Endodermal cell (in vitro differentiated cells): ENCODE measurements at regions not wholly inside any gene's neighbourhood (a gene's known extent, or its start where the extent isn't known, plus 50 kb on each side); places are given as distances from the start of the nearest gene placed in this dataset.

Source experiments
- DNase-seq: peaks from one replicate; pipeline ENCODE4 v3.0.0-alpha.2; 2017
- H3K27ac ChIP-seq: 2 replicates; pipeline ENCODE4 v1.5.1; 2013; ENCODE audit warnings: mild to moderate bottlenecking, low read depth, low read length, moderate library complexity
- H3K27me3 ChIP-seq: 2 replicates; pipeline ENCODE4 v1.6.1; 2013; ENCODE audit warnings: mild to moderate bottlenecking, low read length, moderate library complexity; ENCODE audit not compliant: insufficient read depth, control insufficient read depth, poor library complexity, severe bottlenecking
- H3K36me3 ChIP-seq: 2 replicates; pipeline ENCODE4 v1.7.0; 2013; ENCODE audit warnings: mild to moderate bottlenecking, low read length, moderate library complexity; ENCODE audit not compliant: control insufficient read depth, insufficient read depth
- H3K4me1 ChIP-seq: one replicate; pipeline ENCODE4 v1.7.0; 2013; ENCODE audit warnings: low read length; ENCODE audit not compliant: control insufficient read depth, insufficient read depth
- H3K4me3 ChIP-seq: 2 replicates; pipeline ENCODE4 v1.5.1; 2013; ENCODE audit warnings: mild to moderate bottlenecking, low read length, moderate library complexity
- H3K9ac ChIP-seq: 2 replicates; pipeline ENCODE4 v1.6.1; 2013; ENCODE audit warnings: mild to moderate bottlenecking, low read length, moderate library complexity; ENCODE audit not compliant: poor library complexity, severe bottlenecking; ENCODE audit errors: extremely low read depth
- H3K9me3 ChIP-seq: 2 replicates; pipeline ENCODE4 v1.6.1; 2013; ENCODE audit warnings: mild to moderate bottlenecking, low read length, moderate library complexity; ENCODE audit not compliant: control insufficient read depth
- H3K27ac Mint-ChIP-seq: 2 replicates; pipeline ENCODE4 v1.8.0; 2020; ENCODE audit warnings: mixed read lengths
- H3K27me3 Mint-ChIP-seq: 2 replicates; pipeline ENCODE4 v1.8.0; 2021; ENCODE audit warnings: mild to moderate bottlenecking, mixed read lengths; ENCODE audit not compliant: insufficient read depth
- H3K36me3 Mint-ChIP-seq: 2 replicates; pipeline ENCODE4 v1.8.0; 2020; ENCODE audit warnings: low read depth, mixed read lengths
- H3K4me1 Mint-ChIP-seq: 2 replicates; pipeline ENCODE4 v1.8.0; 2020; ENCODE audit warnings: mixed read lengths
- H3K4me3 Mint-ChIP-seq: 2 replicates; pipeline ENCODE4 v1.8.0; 2020; ENCODE audit warnings: mild to moderate bottlenecking, moderate library complexity, mixed read lengths
- H3K9me3 Mint-ChIP-seq: 2 replicates; pipeline ENCODE4 v1.8.0; 2020; ENCODE audit warnings: mild to moderate bottlenecking, mixed read lengths
- WGBS, 2 experiments: methylation state at CpG; one replicate each; pipeline versions ENCODE4 v1.1.5 to v1.1.7; 2013; ENCODE audit warnings: missing lambda C conversion rate in 2 of 2, mixed read lengths in 1 of 2; ENCODE audit not compliant: insufficient coverage in 1 of 2, insufficient read length in 1 of 2; 5-methylcytosine and 5-hydroxymethylcytosine counted together
- TF ChIP-seq, protein P1 (sequence below): fragments of 200-600 bp; sonication (generic); conservative IDR thresholded peaks from 2 replicates; pipeline ENCODE4 v1.5.0; 2021; ENCODE audit warnings: antibody characterized with exemption, mild to moderate bottlenecking

- TF ChIP-seq, protein P1, sequence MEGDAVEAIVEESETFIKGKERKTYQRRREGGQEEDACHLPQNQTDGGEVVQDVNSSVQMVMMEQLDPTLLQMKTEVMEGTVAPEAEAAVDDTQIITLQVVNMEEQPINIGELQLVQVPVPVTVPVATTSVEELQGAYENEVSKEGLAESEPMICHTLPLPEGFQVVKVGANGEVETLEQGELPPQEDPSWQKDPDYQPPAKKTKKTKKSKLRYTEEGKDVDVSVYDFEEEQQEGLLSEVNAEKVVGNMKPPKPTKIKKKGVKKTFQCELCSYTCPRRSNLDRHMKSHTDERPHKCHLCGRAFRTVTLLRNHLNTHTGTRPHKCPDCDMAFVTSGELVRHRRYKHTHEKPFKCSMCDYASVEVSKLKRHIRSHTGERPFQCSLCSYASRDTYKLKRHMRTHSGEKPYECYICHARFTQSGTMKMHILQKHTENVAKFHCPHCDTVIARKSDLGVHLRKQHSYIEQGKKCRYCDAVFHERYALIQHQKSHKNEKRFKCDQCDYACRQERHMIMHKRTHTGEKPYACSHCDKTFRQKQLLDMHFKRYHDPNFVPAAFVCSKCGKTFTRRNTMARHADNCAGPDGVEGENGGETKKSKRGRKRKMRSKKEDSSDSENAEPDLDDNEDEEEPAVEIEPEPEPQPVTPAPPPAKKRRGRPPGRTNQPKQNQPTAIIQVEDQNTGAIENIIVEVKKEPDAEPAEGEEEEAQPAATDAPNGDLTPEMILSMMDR = no peak
- no peak for DNase-seq
- WGBS, 2 experiments = 44 to 67% methylated on average over 2 to 3 of the region's 3 CpGs
- H3K36me3 Mint-ChIP-seq = peaks cover 3% of the 10 kb centered on the region
- H3K4me1 Mint-ChIP-seq = peaks cover 14% of the 10 kb centered on the region
- Histone ChIP-seq H3K27me3 (no peaks in the 10 kb centered on the region), H3K4me1 (no peaks in the 10 kb centered on the region), H3K9me3 (no peaks in the 10 kb centered on the region), H3K4me3 (no peak overlapping the region), H3K36me3 (no peaks in the 10 kb centered on the region), H3K9ac (no peak overlapping the region), H3K27ac (no peak overlapping the region)
- H3K9me3 Mint-ChIP-seq = peaks cover 8% of the 10 kb centered on the region
- H3K27me3 Mint-ChIP-seq = no peaks in the 10 kb centered on the region
- H3K4me3 Mint-ChIP-seq = no peak overlapping the region
- H3K27ac Mint-ChIP-seq = peak overlapping the region; percentile 80
Measured at GRCh38 chr4:137451172-137451825, 81.0 kb downstream of the PCDH18 start.

DNA sequence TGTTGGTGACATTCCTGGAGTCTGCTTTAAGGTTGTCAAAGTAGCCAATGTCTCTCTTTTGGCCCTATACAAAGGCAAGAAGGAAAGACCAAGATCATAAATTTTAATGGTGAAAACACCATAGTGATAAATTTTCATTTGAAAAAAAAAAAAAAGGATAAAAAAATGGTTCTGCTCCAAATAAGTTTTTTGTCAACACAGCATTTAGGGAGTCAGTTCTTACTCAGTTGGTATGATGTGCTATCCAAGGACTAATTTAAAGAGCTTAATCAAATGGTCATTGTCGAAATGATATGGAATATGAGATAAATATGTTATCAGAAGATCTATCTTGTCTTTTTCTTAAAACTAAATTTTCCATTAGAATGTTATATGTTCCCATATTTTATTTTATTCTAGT, 83.9 kb downstream of the PCDH18 start:
- Histone ChIP-seq H3K36me3 (no peaks in the 10 kb centered on the region), H3K9me3 (no peaks in the 10 kb centered on the region), H3K4me3 (no peak overlapping the region), H3K4me1 (peaks cover 4% of the 10 kb centered on the region), H3K27me3 (no peaks in the 10 kb centered on the region), H3K27ac (no peak overlapping the region), H3K9ac (no peak overlapping the region)
- no peaks in the 10 kb centered on the region for H3K27me3 Mint-ChIP-seq
- peaks cover 12% of the 10 kb centered on the region for H3K4me1 Mint-ChIP-seq
- H3K27ac Mint-ChIP-seq = no peak overlapping the region
- peaks cover 6% of the 10 kb centered on the region for H3K9me3 Mint-ChIP-seq
- no peak overlapping the region for H3K4me3 Mint-ChIP-seq
- peaks cover 3% of the 10 kb centered on the region for H3K36me3 Mint-ChIP-seq
- WGBS, 2 experiments = 100% methylated on average over 1 of the region's 1 CpG; no CpG with 5 or more reads in 1 of the 2 experiments
- DNase-seq = no peak
- TF ChIP-seq, protein P1 = no peak

- Histone ChIP-seq H3K27me3 (no peaks in the 10 kb centered on the region), H3K27ac (no peak overlapping the region), H3K9me3 (no peaks in the 10 kb centered on the region), H3K4me1 (peaks cover 4% of the 10 kb centered on the region), H3K9ac (no peak overlapping the region), H3K4me3 (no peak overlapping the region), H3K36me3 (no peaks in the 10 kb centered on the region)
- no CpG with 5 or more reads among the region's 2 CpGs for WGBS, 2 experiments
- Mint-ChIP-seq H3K27me3 (no peaks in the 10 kb centered on the region), H3K9me3 (no peaks in the 10 kb centered on the region), H3K4me3 (no peak overlapping the region), H3K4me1 (peaks cover 12% of the 10 kb centered on the region), H3K36me3 (no peaks in the 10 kb centered on the region), H3K27ac (no peak overlapping the region)
- no peak for DNase-seq
- TF ChIP-seq, protein P1 = no peak
Measured at GRCh38 chr4:137446071-137446470, 86.2 kb downstream of the PCDH18 start.
